22Rv1 (cell line): ENCODE measurements at regions not wholly inside any gene's neighbourhood (a gene's known extent, or its start where the extent isn't known, plus 50 kb on each side); places are given as distances from the start of the nearest gene placed in this dataset.

Source experiments
- CTCF ChIP-seq: fragments of 450-650 bp; IDR thresholded peaks from 2 replicates; pipeline ENCODE4 v1.5.1; 2017; ENCODE audit warnings: mild to moderate bottlenecking
- ZFX ChIP-seq: fragments of 450-650 bp; IDR thresholded peaks from 2 replicates; pipeline ENCODE4 v1.6.1; 2017; ENCODE audit warnings: antibody characterized with exemption, borderline replicate concordance

- TF ChIP-seq CTCF (no peak), ZFX (no peak)
Observed at GRCh38 chr21:14712121-14712715, 166.1 kb upstream of the SAMSN1 start.
